Stimulated activated CD4-positive, alpha-beta T cell treated with anti-CD3 and anti-CD28 coated beads, TNF-alpha, amount 100 ng/mL, for 24 hours (primary cell): ENCODE measurements at regions not wholly inside any gene's neighbourhood (a gene's known extent, or its start where the extent isn't known, plus 50 kb on each side); places are given as distances from the start of the nearest gene placed in this dataset.

Source experiments
- DNase-seq, 3 experiments: peaks; one replicate each; pipeline ENCODE4 v3.0.0-alpha.2; 2020; ENCODE audit warnings: low read depth in 3 of 3

GRCh38 chr5:175388531-175388930, 55.5 kb downstream of the DRD1 start:
- DNase-seq, result no peak

- no peak for DNase-seq
Observed at GRCh38 chr5:175387144-175387543, 56.8 kb downstream of the DRD1 start.

DNA sequence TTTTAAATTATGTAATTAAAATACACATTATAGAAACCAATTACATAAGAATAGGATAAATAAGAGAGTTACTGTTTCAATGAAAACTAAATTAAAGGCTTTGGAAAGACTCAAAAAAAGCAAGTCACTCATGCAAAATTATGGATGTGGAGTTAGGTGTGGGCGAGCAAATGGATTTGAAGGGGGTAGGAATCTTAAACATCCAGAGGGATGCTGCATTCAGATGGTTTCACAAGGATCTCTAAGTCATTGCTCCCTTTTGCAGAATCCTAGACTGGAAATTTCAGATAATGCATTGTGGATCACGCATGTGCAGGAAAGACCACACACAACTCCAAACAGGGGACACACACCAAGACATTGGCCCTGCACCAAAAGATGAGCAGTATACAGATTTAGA, 57.5 kb downstream of the DRD1 start:
- no peak for DNase-seq

GRCh38 chr5:175385691-175386362, 58.2 kb downstream of the DRD1 start:
- no peak for DNase-seq

- DNase-seq, result no peak
Observed at GRCh38 chr5:175384724-175385552, 59.0 kb downstream of the DRD1 start.

DNA sequence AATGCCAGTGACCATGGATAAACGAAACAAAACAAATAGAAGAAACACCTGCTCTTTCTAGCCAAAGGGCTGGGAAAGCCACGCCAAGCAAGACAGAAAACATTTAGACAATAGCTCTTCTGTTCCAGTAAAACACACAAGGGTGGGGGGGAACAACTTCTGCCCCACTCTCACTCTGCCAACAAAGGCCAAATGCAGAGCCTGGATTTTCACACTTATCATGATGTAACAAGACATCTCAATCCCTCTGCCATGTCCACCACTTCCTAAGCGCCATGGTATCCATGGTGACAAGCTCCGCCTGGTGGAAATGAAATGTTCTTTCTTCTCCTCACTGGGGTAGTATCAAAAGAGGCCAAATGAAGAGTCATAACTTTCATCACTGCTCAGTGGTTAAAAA, 60.6 kb downstream of the DRD1 start:
- DNase-seq, result no peak

DNA sequence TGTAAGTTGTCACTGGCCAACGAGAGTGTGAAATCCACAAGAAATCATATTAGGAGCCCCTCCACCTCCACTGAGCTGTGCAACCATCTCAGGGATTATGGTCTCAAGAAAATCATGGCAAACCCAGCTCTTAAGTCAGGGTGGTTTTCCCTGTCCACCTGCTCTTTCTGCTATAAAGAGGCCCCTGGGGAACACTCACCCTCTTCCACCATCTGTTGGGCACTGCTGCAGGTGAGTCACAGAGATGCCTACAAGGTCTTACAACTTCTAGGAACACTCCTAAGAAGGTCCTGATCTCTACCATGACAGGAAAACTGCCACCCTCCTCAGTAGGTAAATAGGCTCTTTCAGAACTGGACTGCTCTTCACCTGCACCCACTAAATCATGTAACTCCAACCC, 61.8 kb downstream of the DRD1 start:
- DNase-seq, result no peak

DNA sequence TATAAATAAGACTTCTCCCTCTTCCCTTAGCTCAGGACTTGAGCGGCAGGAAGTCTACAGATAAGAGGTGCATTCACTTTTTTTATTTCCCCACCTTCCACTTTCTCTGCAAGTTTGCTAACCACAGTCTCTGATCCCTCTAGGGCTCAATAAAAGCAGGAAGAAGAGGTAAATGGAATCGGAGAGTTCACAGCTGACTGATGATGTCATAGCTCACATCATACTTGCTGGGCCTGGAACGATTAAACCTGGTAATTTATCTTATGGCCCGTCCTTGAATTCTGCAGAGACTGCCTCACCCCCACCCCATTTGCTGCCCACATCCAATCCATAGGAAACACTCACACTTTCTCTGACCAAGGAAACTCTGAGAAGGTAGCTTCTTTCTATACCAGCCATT, 62.9 kb downstream of the DRD1 start:
- DNase-seq, result no peak

DNA sequence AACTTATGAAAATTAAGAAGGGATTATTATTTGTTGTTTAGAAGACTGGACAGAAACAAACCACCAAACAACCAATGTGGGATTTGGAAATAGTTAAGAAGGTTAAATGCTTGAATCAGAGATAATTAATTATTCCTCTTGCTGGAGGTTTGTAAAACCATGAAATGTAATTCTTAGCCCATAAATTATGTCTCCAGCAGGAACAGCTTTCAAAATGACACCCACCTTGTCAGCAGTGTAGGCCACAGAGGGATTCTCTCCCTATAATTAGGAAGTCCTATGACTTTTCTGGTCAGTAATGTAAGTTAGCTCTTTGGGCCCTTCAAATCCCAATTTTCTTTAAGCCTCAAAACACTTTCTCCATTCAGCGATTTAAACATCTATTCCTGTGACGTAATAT, 63.3 kb downstream of the DRD1 start:
- no peak for DNase-seq

- no peak for DNase-seq
Observed at GRCh38 chr5:175379867-175380266, 64.1 kb downstream of the DRD1 start.

DNA sequence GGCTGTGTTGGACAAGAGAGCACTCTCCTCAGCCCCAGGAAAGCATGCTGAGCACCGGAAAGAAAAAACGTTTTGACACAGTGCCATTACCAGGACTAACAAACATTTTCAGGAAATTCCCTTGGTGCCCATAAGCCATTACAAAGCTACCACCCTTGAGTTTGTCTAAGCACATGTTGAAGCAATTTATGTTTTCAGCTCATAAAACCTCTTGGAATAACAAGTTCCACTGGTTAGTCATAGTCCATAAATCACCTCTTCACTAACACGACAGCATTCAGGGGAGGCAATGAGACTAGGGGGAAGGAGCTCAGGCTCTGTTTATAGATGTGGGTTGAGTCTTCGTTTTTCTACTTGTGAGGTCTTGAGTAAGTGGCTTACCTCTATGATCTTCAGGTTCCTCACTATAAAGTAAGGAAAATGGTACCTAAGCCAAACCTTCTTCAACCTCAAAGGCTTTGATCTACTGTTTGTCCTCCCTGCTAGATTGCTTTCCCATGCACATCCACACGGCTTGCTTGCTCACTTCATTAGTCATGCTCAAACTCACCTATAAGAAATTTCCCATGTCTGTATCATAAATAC, 65.4 kb downstream of the DRD1 start:
- no peak for DNase-seq

DNA sequence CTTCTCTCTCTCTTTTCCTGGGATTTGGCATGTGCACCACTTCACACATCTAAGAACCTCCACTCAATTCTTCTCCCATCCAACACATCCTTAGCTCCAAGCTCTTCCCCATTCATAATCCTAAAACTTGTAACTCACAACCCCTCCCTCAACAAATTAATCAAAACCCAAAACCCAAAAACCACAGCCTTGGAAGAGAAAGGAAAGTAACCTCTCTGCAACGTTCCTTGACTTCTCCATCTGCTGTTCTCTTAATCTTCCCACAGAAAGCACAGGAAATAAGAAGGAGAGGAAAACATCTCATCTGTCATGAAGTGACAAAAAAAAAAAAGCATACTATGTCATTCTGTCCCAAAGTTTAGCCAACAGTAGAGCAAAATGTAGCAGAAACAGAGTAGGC, 66.2 kb downstream of the DRD1 start:
- DNase-seq, result no peak

- DNase-seq, result no peak
Observed at GRCh38 chr5:175374166-175374875, 69.7 kb downstream of the DRD1 start.

GRCh38 chr5:175365866-175366265, 78.1 kb downstream of the DRD1 start:
- no peak for DNase-seq

- no peak for DNase-seq
Observed at GRCh38 chr5:175363300-175363699, 80.7 kb downstream of the DRD1 start.

DNA sequence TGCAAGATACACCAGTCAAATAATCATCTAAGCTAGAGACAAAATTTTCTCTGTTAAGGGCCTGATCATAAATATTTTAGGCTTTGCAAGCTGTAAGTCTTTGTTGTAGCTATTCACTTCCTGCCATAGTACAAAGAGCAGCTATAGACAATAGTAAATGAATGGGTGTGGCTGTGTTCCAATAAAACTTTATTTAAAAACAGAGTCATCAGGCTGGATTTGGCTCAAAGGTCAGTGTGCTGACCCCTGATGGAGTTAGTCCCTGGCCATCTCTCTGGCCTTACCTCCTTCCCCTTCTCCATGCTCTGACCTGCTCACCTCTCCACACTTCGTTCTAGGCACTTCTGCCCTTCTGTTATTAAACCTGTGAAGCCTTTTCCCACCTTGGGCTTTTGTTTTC, 86.0 kb downstream of the DRD1 start:
- no peak for DNase-seq

DNA sequence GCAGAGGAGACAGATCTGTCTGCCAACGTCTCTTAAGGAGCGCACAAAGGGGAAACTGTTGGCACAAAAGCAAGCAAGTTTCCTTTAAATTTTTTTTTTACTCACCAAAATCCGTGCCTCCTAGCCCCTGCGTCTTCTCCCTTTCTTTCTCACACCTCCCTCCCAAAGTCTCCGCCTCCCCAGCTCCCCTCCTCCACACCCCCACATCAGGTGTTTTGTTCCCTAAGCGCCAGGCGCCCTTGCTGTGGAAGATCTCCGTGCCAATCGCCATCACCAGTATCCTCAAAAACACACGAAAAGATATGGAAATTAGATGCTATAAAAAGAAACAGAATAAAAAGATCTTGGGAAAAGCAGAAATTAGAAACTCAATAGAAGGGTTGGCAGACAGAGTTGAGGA, 87.6 kb downstream of the DRD1 start:
- no peak for DNase-seq

DNA sequence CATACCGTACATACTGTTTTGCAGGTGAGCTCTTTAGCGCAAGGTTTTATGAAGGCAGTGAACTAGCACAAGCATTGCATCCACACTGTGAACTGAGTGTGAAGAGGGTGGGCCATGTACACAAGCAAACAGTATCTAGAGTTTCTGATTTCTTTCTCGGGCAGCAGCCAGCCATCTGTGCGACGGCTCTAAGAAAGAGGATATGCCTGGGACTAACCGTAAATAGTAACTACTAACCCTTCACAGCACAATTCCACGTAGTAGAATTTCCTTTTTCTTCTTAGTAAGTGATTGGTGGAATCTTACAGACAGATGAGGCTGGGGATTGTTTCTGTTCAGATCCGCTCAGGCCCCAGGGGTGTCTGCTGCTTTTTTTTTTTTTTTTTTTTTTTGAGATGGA, 89.0 kb downstream of the DRD1 start:
- DNase-seq, result no peak

- DNase-seq, result no peak
Observed at GRCh38 chr5:175353926-175354325, 90.1 kb downstream of the DRD1 start.

DNA sequence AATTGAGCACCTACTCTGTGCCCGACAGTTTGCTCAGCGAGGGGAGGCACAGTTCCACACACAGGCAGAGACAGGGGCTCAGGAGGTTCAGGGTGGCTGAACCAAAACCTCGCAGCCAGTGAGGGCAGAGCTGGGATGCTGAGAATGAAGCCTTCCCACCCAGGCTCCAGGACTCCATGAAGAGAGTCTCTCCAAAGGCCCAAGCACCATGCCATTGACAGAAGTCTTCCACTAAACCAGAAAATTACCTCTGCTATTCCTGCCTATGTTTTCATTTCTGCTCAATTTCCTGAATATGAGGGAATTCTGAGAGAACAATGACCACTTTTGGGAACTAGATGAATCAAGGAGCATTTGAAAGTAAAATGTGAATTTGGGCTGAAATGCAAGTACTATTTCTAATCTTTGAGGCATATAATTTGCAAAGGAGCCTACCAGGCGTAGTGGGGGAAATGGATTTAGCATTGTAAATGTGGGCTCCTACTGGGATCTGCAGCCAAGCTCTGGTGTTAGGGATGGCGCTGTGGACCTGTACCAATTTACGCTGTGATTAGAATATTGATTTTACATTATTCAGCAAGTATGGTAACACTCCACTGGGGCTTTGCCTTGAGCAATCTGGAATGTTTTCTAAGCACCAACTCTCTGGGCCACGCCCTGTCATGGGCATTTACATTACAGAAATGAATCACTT, 91.9 kb downstream of the DRD1 start:
- DNase-seq, result no peak

- DNase-seq, result no peak
Observed at GRCh38 chr5:175351126-175351525, 92.9 kb downstream of the DRD1 start.

GRCh38 chr5:175347931-175348330, 96.1 kb downstream of the DRD1 start:
- no peak for DNase-seq
